ENCODE measurements at regions not wholly inside any gene's neighbourhood (a gene's known extent, or its start where the extent isn't known, plus 50 kb on each side); places are given as distances from the start of the nearest gene placed in this dataset.

DNA sequence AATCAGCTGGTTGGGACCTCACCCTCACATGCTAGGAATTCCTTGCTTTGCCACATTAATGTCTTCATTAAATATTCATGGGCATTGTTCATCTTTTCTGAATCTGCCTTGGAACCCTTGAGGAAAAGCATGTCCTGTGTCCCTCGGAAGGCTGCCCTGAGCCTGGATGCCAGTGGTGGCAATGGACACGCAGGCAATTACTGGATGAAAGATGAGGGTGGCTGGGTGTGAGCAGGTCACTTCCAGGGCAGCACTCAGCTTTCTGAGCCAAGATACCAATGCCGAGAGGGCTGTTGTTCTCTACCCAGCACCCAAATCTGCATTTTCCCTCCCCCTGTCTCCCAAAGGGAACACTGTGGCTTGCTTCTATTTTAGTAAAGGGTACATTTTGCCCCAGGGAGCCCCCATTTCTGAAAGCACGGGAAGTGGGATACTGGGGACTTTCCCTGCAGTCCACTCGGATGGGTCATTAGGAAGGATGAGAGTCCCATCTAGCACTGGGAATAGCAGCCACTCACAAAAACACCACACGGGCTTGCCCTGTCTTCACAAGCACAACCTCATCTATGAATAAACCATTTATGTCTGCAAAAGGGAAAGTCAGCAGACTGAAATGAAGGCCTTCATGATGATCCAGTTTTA lies 234.8 kb downstream of the SOX11 start:
- TF ChIP-seq POLR2A (IDR thresholded peaks at IDR 0.05; ENCODE audit: low read length) (no peak), GATA1 (IDR thresholded peaks at IDR 0.05; ENCODE audit: low read depth, low read length) (no peak)
